ENCODE measurements at regions not wholly inside any gene's neighbourhood (a gene's known extent, or its start where the extent isn't known, plus 50 kb on each side); places are given as distances from the start of the nearest gene placed in this dataset.
"Not testable (repeated sequence)": the region's sequence is repeated elsewhere in the genome, so short reads cannot be mapped to it uniquely, and the experiment has no call there.

DNA sequence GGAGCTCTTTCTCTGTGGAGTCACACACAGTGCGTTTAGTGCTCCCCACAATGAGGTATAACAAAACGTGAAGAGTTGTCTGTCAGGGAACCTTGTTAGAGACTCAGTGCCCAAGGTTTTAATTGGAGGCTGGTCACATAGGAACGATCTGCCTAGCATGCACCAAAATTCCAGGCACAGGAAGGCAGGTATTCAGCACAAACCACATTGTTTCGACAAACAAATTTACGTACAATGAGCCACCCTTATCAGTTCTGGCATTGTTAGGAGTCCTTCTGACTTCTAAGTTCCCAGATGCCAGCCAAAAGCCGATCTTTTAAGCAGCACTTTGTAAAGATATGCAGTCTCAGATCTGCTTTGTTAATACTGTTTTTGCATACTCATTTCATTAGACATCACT is 414.2 kb upstream of the MTPN start:
- intact Hi-C loops (cut with micrococcal nuclease; ENCODE audit: unreplicated experiment): no loop called here
- BruUV-seq (replicated peaks): no TSS peak
- CTCF ChIA-PET: no interaction called here
- no peaks in the 10 kb centered on the region for H3K36me3 Mint-ChIP-seq (ENCODE audit: insufficient read depth, unreplicated experiment)
- no peaks in the 10 kb centered on the region for H3K4me1 Mint-ChIP-seq (ENCODE audit: low read depth, unreplicated experiment)
- no peaks in the 10 kb centered on the region for H3K9me3 Mint-ChIP-seq (ENCODE audit: unreplicated experiment)
- no peaks in the 10 kb centered on the region for H3K27me3 ChIP-seq (replicated peaks; ENCODE audit: control insufficient read depth, insufficient read depth, low read length)
- no peaks in the 10 kb centered on the region for H3K4me1 ChIP-seq
- H3K4me3 Mint-ChIP-seq (ENCODE audit: unreplicated experiment): no peak overlapping the region
- no peak overlapping the region for H3K27ac Mint-ChIP-seq (ENCODE audit: unreplicated experiment)
- no peak overlapping the region for H3K4me3 ChIP-seq (ENCODE audit: low read depth, low read length)
- no peaks in the 10 kb centered on the region for H3K36me3 ChIP-seq (ENCODE audit: control insufficient read depth, insufficient read depth, low read length)
- no peak for TF ChIP-seq CTCF (IDR thresholded peaks at IDR 0.05; ENCODE audit: insufficient read depth in 1 of 2, low read depth in 1 of 2, low read length in 1 of 2, severe bottlenecking in 1 of 2, unreplicated experiment in 1 of 2)
- peaks cover 3% of the 10 kb centered on the region for H3K27me3 Mint-ChIP-seq (ENCODE audit: insufficient read depth, unreplicated experiment)
- DNase-seq: no peak
- POLR2A ChIA-PET: no interaction called here
- no peaks in the 10 kb centered on the region for H3K9me3 ChIP-seq

DNA sequence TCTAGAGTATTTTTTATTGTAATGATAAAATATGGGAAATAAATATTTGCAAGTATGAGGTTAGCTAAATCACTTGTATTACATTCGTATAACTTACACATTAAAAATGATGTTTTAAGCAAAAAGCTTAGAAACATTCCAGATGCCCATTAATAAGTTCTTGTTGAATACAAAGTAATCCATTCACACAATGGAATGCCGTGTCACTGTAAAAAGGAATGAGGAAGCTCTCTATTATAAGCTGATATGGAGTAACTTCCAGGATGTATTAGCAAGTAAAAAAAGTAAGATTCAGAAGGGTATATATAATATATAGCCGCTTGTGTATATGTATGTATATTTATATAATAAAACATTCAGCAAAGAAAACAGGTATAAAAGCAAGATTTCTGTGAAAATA is 412.8 kb upstream of the MTPN start:
- no peak overlapping the region for H3K27ac Mint-ChIP-seq (ENCODE audit: unreplicated experiment)
- no TSS peak for BruUV-seq (replicated peaks)
- ChIA-PET CTCF (no interaction called here), POLR2A (no interaction called here)
- H3K27me3 ChIP-seq (replicated peaks; ENCODE audit: control insufficient read depth, insufficient read depth, low read length): no peaks in the 10 kb centered on the region
- no peaks in the 10 kb centered on the region for H3K4me1 Mint-ChIP-seq (ENCODE audit: low read depth, unreplicated experiment)
- no peaks in the 10 kb centered on the region for H3K36me3 Mint-ChIP-seq (ENCODE audit: insufficient read depth, unreplicated experiment)
- H3K36me3 ChIP-seq (ENCODE audit: control insufficient read depth, insufficient read depth, low read length): no peaks in the 10 kb centered on the region
- H3K4me3 Mint-ChIP-seq (ENCODE audit: unreplicated experiment): no peak overlapping the region
- no peaks in the 10 kb centered on the region for H3K9me3 Mint-ChIP-seq (ENCODE audit: unreplicated experiment)
- H3K27me3 Mint-ChIP-seq (ENCODE audit: insufficient read depth, unreplicated experiment): peaks cover 3% of the 10 kb centered on the region
- no peak for DNase-seq
- no peak for TF ChIP-seq CTCF (IDR thresholded peaks at IDR 0.05; ENCODE audit: insufficient read depth in 1 of 2, low read depth in 1 of 2, low read length in 1 of 2, severe bottlenecking in 1 of 2, unreplicated experiment in 1 of 2)
- no peaks in the 10 kb centered on the region for H3K9me3 ChIP-seq
- intact Hi-C loops (cut with micrococcal nuclease; ENCODE audit: unreplicated experiment): no loop called here
- no peaks in the 10 kb centered on the region for H3K4me1 ChIP-seq
- H3K4me3 ChIP-seq (ENCODE audit: low read depth, low read length): no peak overlapping the region

- POLR2A ChIA-PET: no interaction called here
- Histone ChIP-seq H3K36me3 (ENCODE audit: control insufficient read depth, insufficient read depth, low read length) (no peaks in the 10 kb centered on the region), H3K9me3 (no peaks in the 10 kb centered on the region; the same call in 1 of the 2 replicates), H3K27me3 (replicated peaks; ENCODE audit: control insufficient read depth, insufficient read depth, low read length) (no peaks in the 10 kb centered on the region), H3K4me1 (no peaks in the 10 kb centered on the region), H3K4me3 (ENCODE audit: low read depth, low read length) (no peak overlapping the region)
- no TSS peak for BruUV-seq (replicated peaks)
- intact Hi-C loops (cut with micrococcal nuclease; ENCODE audit: unreplicated experiment): no loop called here
- Mint-ChIP-seq H3K9me3 (ENCODE audit: unreplicated experiment) (no peaks in the 10 kb centered on the region), H3K4me1 (ENCODE audit: low read depth, unreplicated experiment) (no peaks in the 10 kb centered on the region), H3K27ac (ENCODE audit: unreplicated experiment) (no peak overlapping the region), H3K4me3 (ENCODE audit: unreplicated experiment) (no peak overlapping the region), H3K36me3 (ENCODE audit: insufficient read depth, unreplicated experiment) (no peaks in the 10 kb centered on the region), H3K27me3 (ENCODE audit: insufficient read depth, unreplicated experiment) (no peaks in the 10 kb centered on the region)
- CTCF ChIA-PET: no interaction called here
- no peak for DNase-seq
- no peak for TF ChIP-seq CTCF (IDR thresholded peaks at IDR 0.05; ENCODE audit: insufficient read depth in 1 of 2, low read depth in 1 of 2, low read length in 1 of 2, severe bottlenecking in 1 of 2, unreplicated experiment in 1 of 2)
These were observed 409.7 kb upstream of the MTPN start for GRCh38 chr7:136386876-136387275.

DNA sequence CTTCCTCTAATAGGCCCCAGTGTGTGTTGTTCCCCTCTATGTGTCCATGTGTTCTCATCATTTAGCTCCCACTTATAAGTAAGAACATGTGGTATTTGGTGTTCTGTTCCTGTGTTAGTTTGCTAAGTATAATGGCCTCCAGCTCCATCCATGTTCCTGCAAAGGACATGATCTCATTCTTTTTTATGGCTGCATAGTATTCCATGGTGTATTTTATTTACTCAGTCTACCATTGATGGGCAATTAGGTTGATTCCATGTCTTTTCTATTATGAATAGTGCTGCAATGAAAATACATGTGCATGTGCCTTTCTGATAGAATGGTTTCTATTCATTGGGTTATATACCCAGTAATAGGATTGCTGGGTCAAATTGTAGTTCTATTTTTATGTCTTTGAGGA is 394.2 kb upstream of the MTPN start:
- H3K36me3 Mint-ChIP-seq (ENCODE audit: insufficient read depth, unreplicated experiment); POLR2A ChIA-PET; H3K27me3 ChIP-seq (replicated peaks; ENCODE audit: control insufficient read depth, insufficient read depth, low read length); H3K4me3 ChIP-seq (ENCODE audit: low read depth, low read length); H3K4me1 Mint-ChIP-seq (ENCODE audit: low read depth, unreplicated experiment); H3K9me3 ChIP-seq; H3K27ac Mint-ChIP-seq (ENCODE audit: unreplicated experiment); H3K4me1 ChIP-seq; H3K9me3 Mint-ChIP-seq (ENCODE audit: unreplicated experiment); H3K36me3 ChIP-seq (ENCODE audit: control insufficient read depth, insufficient read depth, low read length); H3K4me3 Mint-ChIP-seq (ENCODE audit: unreplicated experiment); BruUV-seq (replicated peaks); H3K27me3 Mint-ChIP-seq (ENCODE audit: insufficient read depth, unreplicated experiment); intact Hi-C loops (cut with micrococcal nuclease; ENCODE audit: unreplicated experiment); CTCF ChIA-PET; DNase-seq: not testable (repeated sequence)
